ENCODE measurements at regions not wholly inside any gene's neighbourhood (a gene's known extent, or its start where the extent isn't known, plus 50 kb on each side); places are given as distances from the start of the nearest gene placed in this dataset.

- TF ChIP-seq ZNF114 (tag by site-specific recombination; IDR thresholded peaks at IDR 0.05) = no peak
- no peak for TF ChIP-seq ZNF521 (tag by site-specific recombination; IDR thresholded peaks at IDR 0.05)
- TF ChIP-seq ZNF654 (tag by site-specific recombination; IDR thresholded peaks at IDR 0.05; ENCODE audit: low read depth) = no peak
Observed at GRCh38 chr12:66028390-66028789, 102.2 kb downstream of the LLPH start (continued).

DNA sequence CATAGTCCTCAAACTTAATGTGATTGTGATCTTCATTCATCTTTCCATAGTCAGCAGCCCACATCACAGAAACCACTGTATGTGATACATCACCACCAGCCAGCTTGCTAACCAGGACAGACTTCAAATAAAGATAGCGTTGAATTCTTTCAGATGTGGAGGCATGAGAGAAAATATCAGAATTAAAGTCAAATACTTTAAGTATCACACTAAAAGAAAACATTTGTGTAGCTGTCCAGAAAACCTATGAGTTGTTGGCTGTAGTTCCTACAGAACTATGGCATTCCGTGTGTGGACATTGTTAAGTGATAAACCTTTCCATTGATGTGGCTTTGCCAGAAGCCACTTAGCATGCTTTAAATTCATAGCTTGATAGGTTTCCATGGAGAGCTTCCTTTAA, 105.1 kb downstream of the LLPH start:
- H3K9me3 ChIP-seq (ENCODE audit: control insufficient read depth, insufficient read depth, low read depth, low read length) = no peaks in the 10 kb centered on the region
- H3K27ac ChIP-seq (ENCODE audit: extremely low read depth, low read depth, low read length) = no peak overlapping the region
- H3K4me3 ChIP-seq (ENCODE audit: low read depth, low read length) = no peak overlapping the region
- CTCF ChIA-PET = interaction anchor here (0.6 to 2.0 kb wide), 3 partner anchors 11 to 474 kb away, joined by 3 to 13 read pairs (median 4); no protein-coding TSS in a partner anchor
- POLR2A ChIA-PET = no interaction called here
- no peaks in the 10 kb centered on the region for H3K36me3 ChIP-seq (ENCODE audit: control insufficient read depth in 2 of 2, insufficient read depth in 1 of 2, low read length in 2 of 2)
- TF ChIP-seq IKZF3 (tag by site-specific recombination; IDR thresholded peaks at IDR 0.05) = no peak
- no peak for TF ChIP-seq ZNF394 (tag by site-specific recombination; IDR thresholded peaks at IDR 0.05; ENCODE audit: borderline replicate concordance)
- no peak for TF ChIP-seq YY1 (tag by site-specific recombination; IDR thresholded peaks at IDR 0.05)
- no peak for TF ChIP-seq GLIS1 (tag by site-specific recombination; IDR thresholded peaks at IDR 0.05)
- no peak for TF ChIP-seq ZNF10 (tag by site-specific recombination; IDR thresholded peaks at IDR 0.05)
- TF ChIP-seq ZBTB21 (tag by site-specific recombination; IDR thresholded peaks at IDR 0.05) = no peak
- TF ChIP-seq ZNF391 (tag by site-specific recombination; IDR thresholded peaks at IDR 0.05; ENCODE audit: borderline replicate concordance, low read depth) = no peak
- TF ChIP-seq ZBTB8A (tag by site-specific recombination; IDR thresholded peaks at IDR 0.05) = no peak
- TF ChIP-seq YY2 (tag by site-specific recombination; IDR thresholded peaks at IDR 0.05) = no peak
- no peak for TF ChIP-seq ZNF629 (tag by site-specific recombination; IDR thresholded peaks at IDR 0.05)
- no peak for TF ChIP-seq ZNF768 (tag by site-specific recombination; IDR thresholded peaks at IDR 0.05)
- no peak for TF ChIP-seq ZNF18 (tag by site-specific recombination; IDR thresholded peaks at IDR 0.05)
- no peak for TF ChIP-seq ZBTB44 (tag by site-specific recombination; IDR thresholded peaks at IDR 0.05)
- TF ChIP-seq ZNF426 (tag by site-specific recombination; IDR thresholded peaks at IDR 0.05) = no peak
- TF ChIP-seq ZNF174 (tag by site-specific recombination; IDR thresholded peaks at IDR 0.05) = no peak
- no peak for TF ChIP-seq ZNF660 (tag by site-specific recombination; IDR thresholded peaks at IDR 0.05)
- no peak for TF ChIP-seq TCF7L2 (IDR thresholded peaks at IDR 0.05; ENCODE audit: borderline replicate concordance, low read depth, low read length)
- TF ChIP-seq ELK4 (IDR thresholded peaks at IDR 0.05; ENCODE audit: borderline replicate concordance, low read depth, low read length) = no peak
- TF ChIP-seq ZSCAN4 (tag by site-specific recombination; IDR thresholded peaks at IDR 0.05) = no peak
- H3K4me1 ChIP-seq (ENCODE audit: control insufficient read depth, insufficient read depth, low read length) = no peaks in the 10 kb centered on the region
